AG08396 (cell line): ENCODE measurements at regions not wholly inside any gene's neighbourhood (a gene's known extent, or its start where the extent isn't known, plus 50 kb on each side); places are given as distances from the start of the nearest gene placed in this dataset.
"Not testable (repeated sequence)": the region's sequence is repeated elsewhere in the genome, so short reads cannot be mapped to it uniquely, and the experiment has no call there.

Experiments used
- DNase-seq: peaks from one replicate; pipeline ENCODE4 v3.0.0; 2012; ENCODE audit warnings: low spot score, mixed read lengths

DNA sequence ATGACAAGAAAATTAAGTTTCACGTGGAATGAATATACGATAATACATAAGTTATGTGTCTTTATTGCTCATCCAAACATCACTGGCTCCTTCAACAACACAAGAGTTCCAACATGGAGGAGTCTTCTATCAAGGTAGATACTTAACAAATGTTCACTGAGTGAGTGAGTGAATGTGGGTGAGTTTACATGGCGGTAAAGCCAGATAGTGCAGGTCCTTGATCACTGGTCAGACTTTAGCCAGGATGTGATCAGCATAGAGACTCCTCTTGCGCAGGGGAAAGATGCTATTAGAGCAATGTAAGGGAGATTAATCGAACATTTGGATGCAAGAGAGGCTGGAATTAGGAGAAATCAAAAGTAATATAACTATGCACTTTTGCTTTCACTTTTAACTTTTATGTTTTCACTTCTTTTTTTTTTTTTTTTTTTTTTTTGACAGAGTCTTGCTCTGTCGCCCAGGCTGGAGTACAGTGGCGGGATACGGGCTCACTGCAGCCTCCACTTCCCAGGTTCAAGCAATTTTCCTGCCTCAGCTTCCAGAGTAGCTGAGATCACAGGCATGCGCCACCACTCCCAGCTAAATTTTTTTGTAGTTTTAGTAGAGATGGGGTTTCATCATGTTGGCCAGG is 249.0 kb upstream of the ID2 start:
- no peak for DNase-seq

DNA sequence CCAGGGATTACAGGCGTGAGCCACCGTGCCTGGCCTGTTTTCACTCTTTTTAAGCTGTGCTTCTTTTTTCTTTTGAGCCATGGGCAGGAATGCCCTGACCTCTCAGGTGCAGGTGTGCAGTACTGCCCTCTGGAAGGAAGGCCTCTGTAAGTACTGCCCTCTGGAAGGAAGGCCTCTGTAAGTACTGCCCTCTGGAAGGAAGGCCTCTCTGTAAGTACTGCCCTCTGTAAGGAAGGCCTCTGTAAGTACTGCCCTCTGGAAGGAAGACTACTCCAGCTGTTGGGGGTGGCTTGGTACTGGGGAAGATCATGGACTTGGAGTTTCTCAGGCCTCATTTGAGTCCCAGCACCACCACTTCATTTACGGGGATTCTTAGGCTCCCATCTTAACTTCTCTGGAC is 248.5 kb upstream of the ID2 start:
- DNase-seq: no peak

DNA sequence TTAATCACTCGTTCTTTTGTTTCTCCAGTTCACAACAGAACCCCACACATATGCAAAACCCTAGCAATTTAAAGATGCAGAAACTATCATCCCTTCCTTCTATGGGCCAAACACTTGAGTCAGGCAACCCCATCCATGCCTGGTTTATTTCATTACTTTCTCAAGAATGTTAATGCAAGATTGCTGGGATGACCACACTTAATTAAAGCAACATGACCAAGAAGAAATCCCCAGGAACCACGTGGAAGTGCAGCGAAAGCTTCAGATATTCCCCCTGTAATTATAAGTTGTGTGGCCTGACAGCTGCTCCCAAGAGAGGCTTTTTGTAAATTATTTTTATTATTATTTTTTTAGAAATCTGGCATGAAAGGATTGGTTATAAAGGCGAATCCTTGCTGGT is 246.2 kb upstream of the ID2 start:
- no peak for DNase-seq

DNA sequence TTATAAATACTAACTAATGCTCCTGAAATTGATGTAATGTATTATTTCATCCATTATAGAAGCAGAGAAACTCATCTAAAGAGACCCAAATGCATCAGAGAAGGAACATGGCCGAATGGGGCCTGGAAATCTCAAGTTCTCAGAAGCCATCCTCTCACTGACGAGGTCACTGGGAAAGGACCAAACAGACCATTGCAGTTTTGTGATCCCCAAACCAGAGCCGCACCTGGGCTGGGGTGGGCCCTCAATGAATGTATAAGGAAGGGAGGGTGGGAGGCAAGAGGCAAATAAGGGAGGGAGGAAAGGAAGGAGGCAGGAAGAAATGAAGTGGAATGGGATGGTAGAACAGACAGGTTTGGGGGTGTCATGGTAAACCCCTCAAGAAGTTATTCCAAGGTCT is 245.3 kb upstream of the ID2 start:
- DNase-seq: no peak

DNA sequence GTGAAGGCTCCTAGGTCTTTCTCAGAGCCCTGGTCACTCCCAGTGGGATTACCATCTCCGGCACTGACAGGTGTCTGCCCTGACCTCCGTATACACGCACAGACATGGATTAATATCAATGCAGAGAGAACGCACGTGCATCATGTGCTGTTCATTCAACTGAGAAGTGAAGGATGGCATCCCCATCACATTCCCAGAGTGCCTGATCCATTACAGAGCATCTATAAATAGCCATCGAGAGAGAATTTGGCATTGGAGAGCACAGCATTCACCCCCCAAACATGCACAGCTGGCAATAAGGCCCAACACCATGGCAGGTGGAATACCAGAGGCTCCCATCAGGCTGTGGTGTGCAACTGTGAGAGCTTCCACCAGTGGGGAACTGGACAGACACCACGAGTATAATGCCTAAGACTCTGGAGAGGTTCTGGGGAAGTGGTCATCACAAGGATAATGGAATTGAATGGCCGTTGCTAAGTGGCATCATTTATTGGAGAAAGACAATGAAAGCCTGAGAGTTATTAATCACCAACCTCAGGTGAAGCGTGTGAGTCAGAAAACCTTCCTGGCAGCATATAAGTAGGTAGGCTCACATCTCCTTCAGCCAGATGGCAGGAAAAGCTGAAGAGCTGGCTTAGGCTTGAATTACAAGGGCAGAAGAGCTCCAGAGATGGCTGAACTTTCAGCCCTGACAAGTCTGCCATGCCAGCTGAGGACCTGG is 244.5 kb upstream of the ID2 start:
- peak; percentile 39 for DNase-seq

DNA sequence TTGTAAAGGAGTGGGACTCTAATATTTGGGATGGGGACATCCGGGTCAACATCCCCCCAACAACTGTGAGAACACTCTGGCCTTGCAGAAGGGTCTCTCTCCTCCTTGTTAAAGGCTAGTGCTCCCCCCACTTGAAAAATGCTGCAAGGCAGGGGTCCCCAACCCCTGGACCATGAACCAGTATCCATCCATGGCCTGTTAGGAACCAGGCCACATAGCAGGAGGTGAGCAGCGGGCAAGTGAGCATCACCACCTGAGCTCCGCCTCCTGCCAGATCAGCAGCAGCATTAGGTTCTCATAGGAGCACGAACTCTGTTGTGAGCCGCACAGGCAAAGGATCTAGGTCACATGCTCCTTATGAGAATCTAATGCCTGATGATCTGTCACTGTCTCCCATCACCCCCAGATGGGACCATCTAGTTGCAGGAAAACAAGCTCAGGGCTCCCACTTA is 243.9 kb upstream of the ID2 start:
- DNase-seq: no peak

DNA sequence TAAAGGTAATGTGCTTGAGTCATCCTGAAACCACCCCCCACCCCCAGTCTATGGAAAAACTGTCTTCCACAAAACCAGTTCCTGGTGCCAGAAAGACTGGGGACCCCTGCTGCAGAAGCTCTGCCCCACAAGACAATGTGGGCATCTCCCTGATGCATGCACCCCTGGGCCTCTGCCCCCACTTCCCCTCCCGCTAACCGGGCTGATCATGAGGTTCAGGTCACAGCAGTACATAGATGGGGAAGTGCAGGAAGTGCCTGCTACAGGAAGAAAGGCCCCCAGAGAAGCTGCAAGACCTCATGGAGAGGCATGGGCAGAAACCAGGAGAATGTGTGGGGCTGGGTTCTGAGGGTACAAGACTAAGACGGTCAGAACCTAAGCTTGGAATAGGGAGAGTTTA is 243.4 kb upstream of the ID2 start:
- DNase-seq: no peak

DNA sequence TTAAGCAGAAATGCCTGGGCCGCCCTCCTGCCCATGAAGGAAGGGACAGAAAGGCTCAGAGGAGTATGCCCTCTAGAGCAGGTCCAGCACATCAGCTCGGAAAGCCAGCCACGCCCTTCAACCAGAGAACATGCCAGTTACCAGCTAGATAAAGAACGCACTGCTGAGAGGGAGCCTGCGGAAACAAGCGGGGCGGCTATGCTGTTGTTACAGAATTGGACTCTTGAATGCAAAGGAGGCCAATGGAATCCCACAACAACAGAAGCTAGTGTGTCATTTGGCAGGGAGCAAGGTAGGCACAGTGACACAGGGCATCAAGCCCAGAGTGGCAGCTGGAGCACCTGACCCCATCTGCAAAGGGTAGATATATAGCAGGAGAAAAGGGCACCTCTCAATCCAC is 242.9 kb upstream of the ID2 start:
- DNase-seq: no peak

DNA sequence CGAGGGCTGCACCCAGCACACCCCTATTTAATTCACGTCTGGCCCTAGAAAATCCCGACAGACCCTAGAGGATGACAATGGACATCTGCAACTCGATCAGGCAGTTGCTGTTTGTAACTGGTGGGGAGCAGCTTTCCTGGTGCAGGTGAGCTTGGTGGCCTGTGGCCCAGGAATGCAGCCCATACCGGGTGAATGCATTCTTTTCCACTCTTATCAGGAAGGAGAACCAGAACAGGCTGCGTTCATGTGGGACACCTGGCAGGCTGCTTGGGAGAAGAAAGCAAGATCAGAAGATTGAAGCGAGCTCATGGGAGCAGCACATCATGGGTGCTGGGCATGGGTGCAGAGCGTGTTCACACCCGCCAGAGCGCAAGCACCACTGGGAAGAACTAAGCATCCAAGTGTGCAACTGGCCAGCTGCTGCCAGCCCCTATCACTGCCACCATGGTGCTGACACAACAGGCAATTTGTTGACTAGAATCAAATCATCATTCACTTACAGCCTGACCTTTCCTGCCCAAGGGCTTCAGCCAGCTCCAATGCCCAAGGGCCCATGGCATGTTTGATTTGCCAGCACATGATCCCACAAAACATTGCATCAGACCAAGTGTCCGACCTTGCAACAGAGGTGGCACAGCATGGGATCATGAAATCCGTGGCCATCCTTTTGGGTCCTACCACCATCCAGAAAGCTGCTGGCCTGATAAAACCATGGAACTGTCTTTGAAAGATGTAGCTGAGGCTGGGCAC is 241.7 kb upstream of the ID2 start:
- DNase-seq: no peak

DNA sequence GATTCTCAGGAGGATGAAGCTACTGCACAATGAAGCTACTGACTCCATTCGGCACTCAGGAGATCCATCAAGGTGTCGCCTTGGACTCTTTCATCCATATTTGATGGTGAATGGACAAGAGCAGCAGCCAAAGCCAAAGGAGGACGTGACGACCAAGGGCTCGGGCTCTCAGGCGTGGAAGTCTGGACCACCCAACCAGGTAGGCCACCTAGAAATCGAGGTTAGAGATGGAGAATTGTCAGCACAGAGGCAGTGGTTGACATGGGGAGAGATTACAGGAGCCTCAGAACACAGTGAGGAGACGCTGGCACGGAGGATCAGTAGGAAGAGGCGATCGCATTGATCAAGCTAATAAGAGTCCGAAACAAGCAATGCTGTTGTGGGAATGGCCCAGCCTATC is 240.5 kb upstream of the ID2 start:
- DNase-seq: no peak

DNA sequence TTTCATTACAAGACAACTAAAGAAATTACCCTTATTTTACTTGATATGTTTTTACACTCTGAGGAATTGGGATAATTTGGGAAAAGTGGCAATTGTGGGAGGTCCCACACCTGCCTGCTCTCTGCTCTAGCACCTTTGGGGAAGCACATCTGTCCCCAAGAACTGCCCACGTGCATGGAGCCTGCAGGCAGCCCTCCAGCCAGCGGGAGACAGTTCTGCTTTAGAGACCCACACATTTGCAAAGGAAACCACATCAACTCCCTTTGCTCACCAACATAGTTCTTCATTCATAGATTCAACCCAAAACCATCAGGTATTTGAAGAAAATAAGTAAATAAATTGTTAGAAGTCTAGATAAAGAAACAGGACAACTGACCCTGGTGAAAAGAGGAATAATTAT is 239.9 kb upstream of the ID2 start:
- DNase-seq: no peak

DNA sequence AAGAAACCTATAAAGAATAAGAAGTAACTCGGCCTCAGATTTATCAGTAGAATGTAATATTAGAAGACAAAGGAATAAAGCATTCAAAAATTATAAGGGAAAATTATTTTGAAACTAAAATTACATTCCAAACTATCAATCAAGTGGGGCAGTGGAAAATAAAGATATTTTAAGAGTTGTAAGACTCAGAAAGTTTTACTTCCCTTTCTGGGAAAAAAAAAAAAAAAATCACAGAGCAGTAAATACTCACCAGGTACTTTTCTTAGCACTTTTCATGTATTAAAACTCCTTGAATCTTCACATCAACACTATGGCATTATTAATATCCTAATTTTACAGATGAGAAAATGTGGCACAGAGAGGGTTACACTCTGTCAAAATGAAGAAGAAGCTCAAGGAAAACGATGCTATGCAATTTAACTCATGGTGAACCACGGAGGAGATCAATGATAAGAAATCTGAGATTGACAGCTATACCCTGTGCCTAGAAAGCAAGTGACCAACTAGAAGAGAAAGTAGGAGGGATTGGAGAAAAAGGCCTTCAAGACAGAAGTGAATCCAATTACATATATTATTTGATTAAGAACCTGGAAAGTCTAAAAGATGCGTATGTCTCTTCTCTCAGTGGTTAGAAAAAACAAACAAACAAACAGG is 238.9 kb upstream of the ID2 start:
- no peak for DNase-seq

DNA sequence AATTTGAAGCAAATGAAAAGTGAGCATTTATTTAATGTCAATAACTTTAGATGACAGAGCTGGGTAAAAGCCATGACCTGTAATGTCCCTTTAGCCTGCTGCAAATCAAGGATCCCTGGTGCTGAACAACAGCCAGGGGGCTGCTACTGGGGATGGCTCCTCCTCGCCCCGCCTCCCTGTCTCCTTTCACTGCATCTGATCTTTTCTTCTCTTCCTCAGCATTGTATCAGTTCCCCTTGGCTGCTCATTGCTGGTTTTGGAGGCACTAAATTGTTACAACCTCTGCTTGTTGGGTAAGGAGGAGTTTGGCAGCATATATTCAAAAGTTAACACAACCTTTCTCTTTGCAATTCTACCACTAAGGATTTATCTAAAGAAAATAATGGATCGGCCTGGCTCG is 236.3 kb upstream of the ID2 start:
- DNase-seq: no peak

DNA sequence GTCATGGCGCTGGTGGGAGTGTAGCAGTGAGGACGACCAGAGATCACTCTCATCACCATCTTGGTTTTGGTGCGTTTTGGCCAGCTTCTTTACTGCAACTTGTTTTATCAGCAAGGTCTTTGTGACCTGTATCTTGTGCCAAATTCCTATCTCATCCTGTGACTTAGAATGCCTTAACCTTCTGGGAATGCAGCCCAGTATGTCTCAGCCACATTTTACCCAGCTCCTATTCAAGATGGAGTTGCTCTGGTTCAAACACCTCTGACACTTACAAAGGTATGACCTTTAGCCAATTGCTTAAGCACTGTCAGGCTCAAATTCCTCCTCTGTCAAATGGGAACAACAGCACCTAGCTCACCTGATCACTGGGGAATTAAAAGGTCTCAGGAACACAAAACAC is 235.1 kb upstream of the ID2 start:
- not testable (repeated sequence) for DNase-seq

DNA sequence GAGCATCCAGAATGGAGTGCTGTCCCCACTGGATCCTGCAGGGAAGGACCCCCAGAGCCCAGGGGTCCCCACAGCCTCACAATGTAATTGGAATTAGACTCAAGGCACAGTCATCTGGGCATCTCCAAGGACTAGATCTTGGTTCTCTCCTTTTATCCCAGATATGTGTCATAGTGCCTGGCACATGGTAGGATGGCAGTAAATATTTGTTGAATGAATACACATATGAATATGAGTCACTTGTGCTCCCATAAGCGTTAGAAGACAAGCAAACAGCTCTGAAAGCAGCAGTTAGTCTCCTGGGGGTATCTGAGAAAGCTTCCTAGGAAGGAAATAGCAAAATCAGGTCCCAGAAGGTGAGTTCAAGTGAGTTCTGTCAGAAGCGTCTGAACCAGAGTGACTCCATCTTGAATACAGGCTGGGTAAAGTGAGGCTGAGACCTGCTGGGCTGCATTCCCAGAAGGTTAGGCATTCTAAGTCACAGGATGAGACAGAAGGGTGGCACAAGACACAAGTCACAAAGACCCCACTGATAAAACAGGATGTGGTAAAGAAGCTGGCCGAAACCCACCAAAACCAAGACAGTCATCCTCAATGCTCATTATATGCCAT is 234.1 kb upstream of the ID2 start:
- peak; percentile 55 for DNase-seq

DNA sequence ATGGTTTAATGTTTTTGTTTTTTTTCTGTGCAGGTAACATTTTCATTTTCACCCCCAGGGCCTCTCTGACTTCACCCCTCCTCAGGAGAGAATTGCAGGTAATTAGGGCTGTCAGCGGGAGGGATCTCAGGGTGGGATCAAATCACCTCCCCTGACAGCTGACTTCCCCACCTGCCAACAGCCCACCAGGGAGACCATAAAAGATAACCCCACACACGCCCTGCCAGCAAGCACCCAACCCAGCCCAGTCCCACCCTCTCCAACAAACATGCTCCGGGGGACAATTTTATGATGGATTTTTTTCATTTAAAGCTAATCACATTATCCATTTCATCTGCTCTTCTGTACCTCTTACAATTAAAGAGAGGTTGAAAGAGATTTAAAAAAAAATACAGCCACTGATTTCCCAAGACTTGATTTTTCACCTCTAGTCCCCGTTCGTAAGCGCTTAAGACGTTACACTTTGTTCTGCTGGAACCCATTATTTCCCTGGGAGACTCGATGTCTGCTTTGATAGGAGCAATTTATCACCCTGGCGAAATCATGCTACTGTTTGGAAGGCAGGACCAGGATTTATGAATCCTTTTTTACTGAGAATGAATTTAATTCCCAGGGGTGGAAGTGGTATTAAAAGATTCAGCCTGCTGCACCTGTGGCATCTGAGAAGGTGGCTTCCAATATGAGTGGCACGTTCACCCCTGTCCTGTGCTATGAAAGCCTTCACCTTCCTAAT is 232.9 kb upstream of the ID2 start:
- DNase-seq: no peak

DNA sequence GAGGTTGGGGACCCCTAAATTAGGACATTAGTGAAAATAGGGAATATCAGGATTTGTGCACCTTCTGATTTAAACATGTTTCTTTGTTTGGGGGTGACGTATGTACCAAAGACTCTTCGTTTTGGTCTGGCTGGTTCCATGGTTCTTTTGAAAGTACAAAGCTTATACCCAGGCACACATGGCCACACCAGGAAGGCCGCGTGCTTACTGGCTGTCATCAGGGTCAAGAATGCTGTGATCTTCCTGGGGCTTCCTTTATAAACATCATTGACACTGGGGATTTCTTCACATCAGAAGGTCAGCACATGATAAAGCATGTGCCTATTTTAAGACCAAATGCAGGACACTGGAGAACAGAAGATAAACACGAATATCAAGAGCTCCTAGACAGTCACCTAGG is 230.6 kb upstream of the ID2 start:
- DNase-seq: no peak

DNA sequence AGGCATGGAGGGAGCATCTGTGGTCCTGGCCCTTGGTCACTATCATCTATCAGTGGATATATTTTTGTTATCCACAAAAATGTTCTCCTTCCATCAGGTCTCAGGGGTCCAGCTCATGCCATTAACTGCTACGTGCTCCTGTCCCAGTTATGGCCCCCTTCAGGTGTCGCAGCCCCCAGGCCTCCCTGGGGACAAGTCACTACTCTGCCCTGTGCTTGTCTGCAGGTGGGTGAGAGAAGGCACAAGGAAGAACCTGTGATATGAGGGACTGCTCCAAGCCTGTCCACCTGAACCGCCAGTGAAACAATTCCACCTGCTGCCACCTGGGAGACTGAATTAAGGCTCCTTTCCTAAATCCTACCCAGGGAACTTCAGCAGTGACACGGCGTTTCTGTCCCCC is 229.6 kb upstream of the ID2 start:
- DNase-seq: no peak

DNA sequence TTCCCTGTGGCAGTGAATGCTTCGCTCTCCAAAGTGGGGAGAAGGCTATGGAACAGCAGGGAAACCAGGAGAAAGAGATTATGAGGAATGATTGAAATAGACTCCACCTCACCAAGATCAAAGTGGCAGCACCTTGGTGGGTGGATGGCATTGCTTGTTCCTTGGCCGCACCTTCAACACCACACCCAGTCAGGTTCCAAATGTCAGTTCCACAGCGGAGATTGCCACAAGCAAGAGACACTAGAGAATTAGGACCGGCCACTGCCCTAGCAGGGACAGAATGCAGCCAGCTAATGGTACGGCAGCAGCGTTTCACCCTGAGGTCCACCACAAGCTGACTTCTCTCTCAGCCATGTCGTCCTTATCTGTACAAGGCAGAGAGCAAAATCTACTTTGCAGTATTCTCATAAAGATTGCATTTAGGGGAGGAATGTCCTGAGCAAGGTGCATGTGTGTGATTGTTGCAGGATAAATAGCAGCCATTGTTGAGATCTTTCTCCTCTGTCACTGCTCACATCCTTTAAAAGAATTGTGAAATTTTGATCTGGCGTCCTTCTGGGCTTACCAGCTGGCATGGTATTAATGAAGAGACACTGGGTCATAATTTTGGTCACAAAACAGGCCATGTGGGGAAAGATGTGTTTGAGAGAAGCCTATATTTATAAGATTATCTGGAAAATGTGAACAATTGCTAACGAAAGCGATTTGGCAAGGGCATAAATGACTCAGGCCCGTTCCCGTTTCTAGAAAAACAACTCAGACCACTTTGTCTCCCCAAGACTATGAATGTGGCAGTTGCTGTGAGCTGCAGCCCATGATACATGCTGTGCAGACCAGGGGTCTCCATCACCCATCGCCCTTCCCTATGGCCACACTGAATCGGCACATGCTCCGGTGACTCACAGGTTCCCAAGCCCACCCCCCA is 228.6 kb upstream of the ID2 start:
- DNase-seq: peak; percentile 39

DNA sequence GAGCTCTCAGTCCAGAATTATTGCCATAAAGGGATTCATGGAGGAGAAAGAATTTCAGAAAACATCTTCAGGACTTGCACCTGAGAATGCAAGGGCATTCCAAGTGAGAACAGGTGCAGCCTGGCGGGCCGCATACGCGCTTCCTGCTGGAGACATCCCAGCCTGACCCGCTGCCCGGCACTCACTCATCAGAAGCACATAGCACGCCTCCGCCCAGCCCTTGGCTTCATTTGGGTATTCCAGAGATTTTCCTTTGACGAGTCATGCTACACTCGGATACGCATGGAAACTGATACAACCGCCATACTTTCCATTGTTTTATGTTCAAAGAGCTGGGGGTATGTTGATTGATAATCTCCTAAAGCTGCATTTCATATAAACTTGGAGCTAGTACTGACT is 228.0 kb upstream of the ID2 start:
- DNase-seq: peak; percentile 38

DNA sequence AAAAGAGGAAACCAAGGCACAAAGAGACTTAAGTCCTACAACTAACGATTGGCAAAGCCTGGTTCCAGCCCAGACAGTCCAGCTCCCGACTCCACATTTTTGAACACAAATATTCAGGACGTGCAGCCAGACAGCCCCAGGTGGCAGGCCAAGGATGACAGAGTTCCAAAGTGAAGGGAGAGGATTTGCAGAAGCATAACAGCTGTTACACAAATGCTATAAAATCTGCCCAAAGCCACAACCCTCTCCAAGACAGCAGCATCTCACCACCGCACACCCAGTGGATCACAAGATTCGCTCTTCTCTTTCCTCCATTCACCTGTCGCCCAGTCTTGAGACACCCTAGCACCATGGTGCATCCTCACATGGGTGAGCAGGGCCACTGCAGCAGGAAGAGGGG is 227.1 kb upstream of the ID2 start:
- DNase-seq: no peak
